HL-60 (cell line): ENCODE measurements at regions not wholly inside any gene's neighbourhood (a gene's known extent, or its start where the extent isn't known, plus 50 kb on each side); places are given as distances from the start of the nearest gene placed in this dataset.

ENCODE experiments used
- DNase-seq, 2 experiments: peaks; one replicate each; pipeline ENCODE4 v3.0.0-alpha.2; 2010 to 2020; ENCODE audit warnings: low read depth in 1 of 2, low spot score in 1 of 2
- H3K27ac ChIP-seq: fragments of 250-450 bp; sonication (Bioruptor Pico); replicated peaks from 2 replicates; pipeline ENCODE4 v1.5.1; 2020; ENCODE audit warnings: mild to moderate bottlenecking, moderate library complexity
- H3K27me3 ChIP-seq: fragments of 250-450 bp; sonication (Bioruptor Pico); 2 replicates; pipeline ENCODE4 v1.5.1; 2021; ENCODE audit warnings: mild to moderate bottlenecking, moderate library complexity; ENCODE audit not compliant: insufficient read depth, poor library complexity, severe bottlenecking
- H3K4me3 ChIP-seq: replicated peaks from 2 replicates; pipeline ENCODE4 v1.5.1; 2011; ENCODE audit warnings: mild to moderate bottlenecking, control low read depth, low read length; ENCODE audit not compliant: insufficient read depth
- GABPA ChIP-seq: IDR thresholded peaks from 2 replicates; pipeline ENCODE4 v1.6.1; 2012; ENCODE audit warnings: low read depth
- POLR2AphosphoS5 ChIP-seq: IDR thresholded peaks from 2 replicates; pipeline ENCODE4 v1.6.1; 2012; ENCODE audit warnings: low read depth
- SPI1 ChIP-seq: IDR thresholded peaks from 2 replicates; pipeline ENCODE4 v1.6.1; 2012; ENCODE audit warnings: low read depth, mild to moderate bottlenecking, borderline replicate concordance
- TF ChIP-seq, protein P1 (sequence below): IDR thresholded peaks from 2 replicates; pipeline ENCODE4 v1.6.1; 2012; ENCODE audit warnings: low read depth; ENCODE audit not compliant: insufficient replicate concordance
- TF ChIP-seq, protein P2 (sequence below): IDR thresholded peaks from one replicate; pipeline ENCODE4 v1.5.1; 2011; ENCODE audit warnings: low read length, control low read depth, inconsistent platforms; ENCODE audit not compliant: insufficient read depth

DNA sequence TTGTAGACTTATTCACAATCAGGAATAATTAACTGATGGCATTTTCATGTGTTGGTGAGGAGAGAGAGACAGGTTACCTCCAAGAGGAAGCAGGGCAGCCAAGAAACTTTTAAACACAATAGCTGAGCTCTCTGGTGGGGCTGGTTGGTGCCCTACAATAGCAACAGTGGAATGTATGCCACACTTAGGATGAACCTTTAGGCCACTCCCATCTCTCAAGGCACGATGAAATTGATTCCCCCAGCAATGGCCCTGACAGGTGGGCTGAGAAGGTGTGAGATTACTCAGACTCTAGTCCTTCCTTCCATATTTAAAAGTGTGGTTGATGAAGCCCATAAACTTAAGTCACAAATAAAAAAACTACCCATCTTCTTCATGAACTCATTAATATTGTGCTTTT lies 219.4 kb upstream of the CYRIA start:
- H3K4me3 ChIP-seq: no peak overlapping the region
- H3K27ac ChIP-seq: no peak overlapping the region
- no peaks in the 10 kb centered on the region for H3K27me3 ChIP-seq
- no peak for TF ChIP-seq GABPA
- TF ChIP-seq, protein P1, sequence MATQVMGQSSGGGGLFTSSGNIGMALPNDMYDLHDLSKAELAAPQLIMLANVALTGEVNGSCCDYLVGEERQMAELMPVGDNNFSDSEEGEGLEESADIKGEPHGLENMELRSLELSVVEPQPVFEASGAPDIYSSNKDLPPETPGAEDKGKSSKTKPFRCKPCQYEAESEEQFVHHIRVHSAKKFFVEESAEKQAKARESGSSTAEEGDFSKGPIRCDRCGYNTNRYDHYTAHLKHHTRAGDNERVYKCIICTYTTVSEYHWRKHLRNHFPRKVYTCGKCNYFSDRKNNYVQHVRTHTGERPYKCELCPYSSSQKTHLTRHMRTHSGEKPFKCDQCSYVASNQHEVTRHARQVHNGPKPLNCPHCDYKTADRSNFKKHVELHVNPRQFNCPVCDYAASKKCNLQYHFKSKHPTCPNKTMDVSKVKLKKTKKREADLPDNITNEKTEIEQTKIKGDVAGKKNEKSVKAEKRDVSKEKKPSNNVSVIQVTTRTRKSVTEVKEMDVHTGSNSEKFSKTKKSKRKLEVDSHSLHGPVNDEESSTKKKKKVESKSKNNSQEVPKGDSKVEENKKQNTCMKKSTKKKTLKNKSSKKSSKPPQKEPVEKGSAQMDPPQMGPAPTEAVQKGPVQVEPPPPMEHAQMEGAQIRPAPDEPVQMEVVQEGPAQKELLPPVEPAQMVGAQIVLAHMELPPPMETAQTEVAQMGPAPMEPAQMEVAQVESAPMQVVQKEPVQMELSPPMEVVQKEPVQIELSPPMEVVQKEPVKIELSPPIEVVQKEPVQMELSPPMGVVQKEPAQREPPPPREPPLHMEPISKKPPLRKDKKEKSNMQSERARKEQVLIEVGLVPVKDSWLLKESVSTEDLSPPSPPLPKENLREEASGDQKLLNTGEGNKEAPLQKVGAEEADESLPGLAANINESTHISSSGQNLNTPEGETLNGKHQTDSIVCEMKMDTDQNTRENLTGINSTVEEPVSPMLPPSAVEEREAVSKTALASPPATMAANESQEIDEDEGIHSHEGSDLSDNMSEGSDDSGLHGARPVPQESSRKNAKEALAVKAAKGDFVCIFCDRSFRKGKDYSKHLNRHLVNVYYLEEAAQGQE: no peak
- no peak for TF ChIP-seq SPI1
- TF ChIP-seq, protein P2, sequence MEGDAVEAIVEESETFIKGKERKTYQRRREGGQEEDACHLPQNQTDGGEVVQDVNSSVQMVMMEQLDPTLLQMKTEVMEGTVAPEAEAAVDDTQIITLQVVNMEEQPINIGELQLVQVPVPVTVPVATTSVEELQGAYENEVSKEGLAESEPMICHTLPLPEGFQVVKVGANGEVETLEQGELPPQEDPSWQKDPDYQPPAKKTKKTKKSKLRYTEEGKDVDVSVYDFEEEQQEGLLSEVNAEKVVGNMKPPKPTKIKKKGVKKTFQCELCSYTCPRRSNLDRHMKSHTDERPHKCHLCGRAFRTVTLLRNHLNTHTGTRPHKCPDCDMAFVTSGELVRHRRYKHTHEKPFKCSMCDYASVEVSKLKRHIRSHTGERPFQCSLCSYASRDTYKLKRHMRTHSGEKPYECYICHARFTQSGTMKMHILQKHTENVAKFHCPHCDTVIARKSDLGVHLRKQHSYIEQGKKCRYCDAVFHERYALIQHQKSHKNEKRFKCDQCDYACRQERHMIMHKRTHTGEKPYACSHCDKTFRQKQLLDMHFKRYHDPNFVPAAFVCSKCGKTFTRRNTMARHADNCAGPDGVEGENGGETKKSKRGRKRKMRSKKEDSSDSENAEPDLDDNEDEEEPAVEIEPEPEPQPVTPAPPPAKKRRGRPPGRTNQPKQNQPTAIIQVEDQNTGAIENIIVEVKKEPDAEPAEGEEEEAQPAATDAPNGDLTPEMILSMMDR: no peak
- no peak for TF ChIP-seq POLR2AphosphoS5
- DNase-seq: no peak

DNA sequence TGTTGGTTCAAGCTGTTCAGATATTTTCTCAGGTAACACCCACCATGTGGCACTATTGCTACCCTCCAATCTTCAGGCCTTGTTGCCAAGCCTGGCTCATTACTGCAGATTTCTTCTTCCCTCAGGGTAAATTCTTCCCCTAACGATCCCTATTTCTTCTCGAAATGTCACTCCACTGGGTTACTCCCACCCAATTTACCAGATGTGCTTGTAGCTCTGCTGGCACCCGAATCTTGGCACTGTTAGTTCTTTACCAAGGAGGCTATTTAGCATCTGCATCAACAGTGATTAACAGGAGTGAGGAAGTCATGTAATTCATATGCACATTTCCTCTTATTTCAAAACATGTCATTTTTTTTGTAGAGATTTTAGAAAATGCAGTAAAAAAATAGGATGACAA lies 217.1 kb upstream of the CYRIA start:
- no peak for DNase-seq
- H3K27me3 ChIP-seq: no peaks in the 10 kb centered on the region
- TF ChIP-seq, protein P2: no peak
- TF ChIP-seq POLR2AphosphoS5 (no peak), SPI1 (no peak), GABPA (no peak)
- TF ChIP-seq, protein P1: no peak
- H3K27ac ChIP-seq: no peak overlapping the region
- no peak overlapping the region for H3K4me3 ChIP-seq

DNA sequence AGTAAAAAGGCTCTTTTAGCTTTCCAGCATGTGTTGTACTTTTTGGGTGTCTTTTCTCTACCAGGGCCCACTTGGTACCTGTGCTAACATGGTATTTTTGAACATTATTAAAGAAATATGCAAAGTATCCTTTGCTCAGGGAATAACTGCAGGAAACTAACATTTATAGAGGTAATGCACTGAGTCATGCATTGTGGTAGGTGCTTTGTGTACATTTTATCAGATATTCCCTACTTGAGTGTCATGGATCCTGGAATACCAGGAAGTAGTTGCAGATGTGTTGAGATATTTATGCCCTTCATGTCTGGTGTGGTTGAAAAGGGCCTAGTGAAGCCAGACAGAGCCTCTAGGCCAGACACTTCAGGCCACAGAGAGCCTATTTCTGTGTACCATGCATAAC lies 215.5 kb upstream of the CYRIA start:
- no peak for DNase-seq
- Histone ChIP-seq H3K4me3 (no peak overlapping the region), H3K27ac (no peak overlapping the region), H3K27me3 (no peaks in the 10 kb centered on the region)
- TF ChIP-seq, protein P2: no peak
- TF ChIP-seq SPI1 (no peak), GABPA (no peak), POLR2AphosphoS5 (no peak)
- TF ChIP-seq, protein P1: no peak
